IMR-90 (cell line): ENCODE measurements at regions not wholly inside any gene's neighbourhood (a gene's known extent, or its start where the extent isn't known, plus 50 kb on each side); places are given as distances from the start of the nearest gene placed in this dataset.

Source experiments
- ATAC-seq: fragments of 200-7000 bp; cut with Tn5 transposase; 2 replicates; pipeline ENCODE4 v1.9.1; 2020; ENCODE audit warnings: low read depth, mild to moderate bottlenecking, moderate library complexity
- BruUV-seq: library from RNA; stranded (reverse); fragments of 400-500 nt; replicated peaks from 2 replicates; lab custom pipeline; 2021; lab: Mats Ljungman, UMichigan
- CTCF ChIA-PET: fragments of 300-600 bp; formaldehyde crosslinking; extraction: SDS; loops from one replicate; lab custom pipeline; 2021; ENCODE audit warnings: antibody characterized with exemption; lab: Yijun Ruan, JAX
- POLR2A ChIA-PET: fragments of 300-600 bp; sonication (Branson Sonifier 250); formaldehyde crosslinking; loops from one replicate; lab custom pipeline; 2022; ENCODE audit warnings: antibody characterized with exemption; ENCODE audit not compliant: unreplicated experiment; lab: Charles Lee
- DNase-seq: peaks from one replicate; pipeline ENCODE4 v3.0.0; 2013
- H2AFZ ChIP-seq: replicated peaks from 2 replicates; pipeline ENCODE3; 2013; ENCODE audit warnings: low read length, mild to moderate bottlenecking; ENCODE audit not compliant: poor library complexity
- H2AK5ac ChIP-seq: 2 replicates; pipeline ENCODE4 v1.6.1; 2013; ENCODE audit warnings: low read depth, low read length, inconsistent platforms
- H2AK9ac ChIP-seq: replicated peaks from 2 replicates; pipeline ENCODE3; 2013; ENCODE audit warnings: mild to moderate bottlenecking, low read depth, low read length, moderate library complexity; ENCODE audit not compliant: poor library complexity
- H2BK120ac ChIP-seq: 2 replicates; pipeline ENCODE4 v1.6.1; 2013; ENCODE audit warnings: low read depth, low read length, inconsistent platforms
- H2BK15ac ChIP-seq: 3 replicates; pipeline ENCODE4 v1.6.1; 2013; ENCODE audit warnings: low read depth, low read length, inconsistent platforms
- H2BK20ac ChIP-seq: 2 replicates; pipeline ENCODE4 v1.6.1; 2013; ENCODE audit warnings: low read depth, mild to moderate bottlenecking, inconsistent platforms, low read length, moderate library complexity
- H2BK5ac ChIP-seq: 2 replicates; pipeline ENCODE4 v1.6.1; 2013; ENCODE audit warnings: mild to moderate bottlenecking, low read depth, low read length, inconsistent platforms; ENCODE audit not compliant: poor library complexity, severe bottlenecking
- H3K14ac ChIP-seq: replicated peaks from 2 replicates; pipeline ENCODE4 v1.6.1; 2013; ENCODE audit warnings: low read depth, low read length, inconsistent platforms
- H3K18ac ChIP-seq: 2 replicates; pipeline ENCODE4 v1.6.1; 2013; ENCODE audit warnings: low read depth, low read length, control low read depth
- H3K23ac ChIP-seq: 2 replicates; pipeline ENCODE4 v1.6.1; 2013; ENCODE audit warnings: low read depth, low read length, inconsistent platforms
- H3K27ac ChIP-seq: 2 replicates; pipeline ENCODE4 v1.5.1; 2013; ENCODE audit warnings: mild to moderate bottlenecking, control low read depth, low read length; ENCODE audit not compliant: insufficient read depth
- H3K27me3 ChIP-seq: 2 replicates; pipeline ENCODE4 v1.6.1; 2013; ENCODE audit warnings: low read length; ENCODE audit not compliant: control insufficient read depth, insufficient read depth
- H3K36me3 ChIP-seq: 2 replicates; pipeline ENCODE4 v1.6.1; 2013; ENCODE audit warnings: low read length, mixed read lengths; ENCODE audit not compliant: control insufficient read depth, insufficient read depth
- H3K4ac ChIP-seq: 2 replicates; pipeline ENCODE4 v1.6.1; 2013; ENCODE audit warnings: low read depth, low read length, inconsistent platforms
- H3K4me1 ChIP-seq: 2 replicates; pipeline ENCODE4 v1.6.1; 2013; ENCODE audit warnings: low read length, mixed read lengths; ENCODE audit not compliant: control insufficient read depth, insufficient read depth
- H3K4me2 ChIP-seq: 2 replicates; pipeline ENCODE4 v1.6.1; 2013; ENCODE audit warnings: low read depth, mild to moderate bottlenecking, control low read depth, low read length, moderate library complexity
- H3K4me3 ChIP-seq: 2 replicates; pipeline ENCODE4 v1.5.1; 2013; ENCODE audit warnings: low read depth, mild to moderate bottlenecking, control low read depth, low read length, moderate library complexity; ENCODE audit not compliant: insufficient read depth
- H3K56ac ChIP-seq: 2 replicates; pipeline ENCODE4 v1.6.1; 2013; ENCODE audit warnings: low read length, inconsistent platforms; ENCODE audit not compliant: insufficient read depth; ENCODE audit errors: extremely low read depth
- H3K79me1 ChIP-seq, 2 experiments: 2 replicates each; pipeline ENCODE4 v1.6.1; 2013; ENCODE audit warnings: low read length in 2 of 2, inconsistent platforms in 1 of 2, low read depth in 1 of 2
- H3K9ac ChIP-seq: 2 replicates; pipeline ENCODE4 v1.6.1; 2013; ENCODE audit warnings: low read depth, low read length, control low read depth
- H3K9me1 ChIP-seq: 2 replicates; pipeline ENCODE4 v1.6.1; 2013; ENCODE audit warnings: low read length, inconsistent platforms; ENCODE audit not compliant: insufficient read depth
- H3K9me3 ChIP-seq: 2 replicates; pipeline ENCODE4 v1.6.1; 2013; ENCODE audit warnings: low read length; ENCODE audit not compliant: control insufficient read depth, insufficient read depth
- H4K20me1 ChIP-seq: 2 replicates; pipeline ENCODE4 v1.6.1; 2013; ENCODE audit warnings: low read length, inconsistent platforms; ENCODE audit not compliant: insufficient read depth
- H4K5ac ChIP-seq: 2 replicates; pipeline ENCODE4 v1.6.1; 2013; ENCODE audit warnings: mild to moderate bottlenecking, low read depth, low read length, control low read depth
- H4K8ac ChIP-seq, 2 experiments: 2 replicates each; pipeline ENCODE4 v1.6.1; 2013; ENCODE audit warnings: low read depth in 2 of 2, low read length in 2 of 2, control low read depth in 1 of 2, inconsistent platforms in 1 of 2
- H4K91ac ChIP-seq: 2 replicates; pipeline ENCODE4 v1.6.1; 2013; ENCODE audit warnings: low read depth, low read length, inconsistent platforms; ENCODE audit not compliant: insufficient read depth
- BHLHE40 ChIP-seq: fragments of 150-350 bp; IDR thresholded peaks from 2 replicates; pipeline ENCODE4 v1.6.1; 2016; ENCODE audit warnings: mild to moderate bottlenecking, low read depth, low read length
- CEBPB ChIP-seq: IDR thresholded peaks from 2 replicates; pipeline ENCODE4 v1.6.1; 2012; ENCODE audit warnings: low read depth, low read length, improper control_type of control experiment
- CHD1 ChIP-seq: IDR thresholded peaks from 2 replicates; pipeline ENCODE4 v1.6.1; 2012; ENCODE audit warnings: low read depth, low read length, improper control_type of control experiment
- CTCF ChIP-seq: conservative IDR thresholded peaks from 2 replicates; pipeline ENCODE4 v1.5.1; 2012; ENCODE audit warnings: mild to moderate bottlenecking, low read depth, low read length, improper control_type of control experiment
- ELK1 ChIP-seq: fragments of 150-350 bp; IDR thresholded peaks from 2 replicates; pipeline ENCODE4 v1.6.1; 2016; ENCODE audit warnings: low read depth, mild to moderate bottlenecking, low read length, moderate library complexity, borderline replicate concordance
- FOS ChIP-seq: fragments of 150-350 bp; IDR thresholded peaks from 2 replicates; pipeline ENCODE4 v1.6.1; 2016; ENCODE audit warnings: low read depth, low read length
- MAFK ChIP-seq: IDR thresholded peaks from 2 replicates; pipeline ENCODE4 v1.6.1; 2012; ENCODE audit warnings: low read depth, low read length, improper control_type of control experiment
- MAZ ChIP-seq: IDR thresholded peaks from 2 replicates; pipeline ENCODE4 v1.6.1; 2012; ENCODE audit warnings: low read depth, mild to moderate bottlenecking, low read length, improper control_type of control experiment, moderate library complexity, borderline replicate concordance
- MXI1 ChIP-seq: IDR thresholded peaks from 2 replicates; pipeline ENCODE4 v1.6.1; 2012; ENCODE audit warnings: low read depth, mild to moderate bottlenecking, low read length, moderate library complexity, borderline replicate concordance
- NFE2L2 ChIP-seq: fragments of 150-350 bp; IDR thresholded peaks from 2 replicates; pipeline ENCODE4 v1.6.1; 2016; ENCODE audit warnings: low read depth, mild to moderate bottlenecking, low read length
- RAD21 ChIP-seq: IDR thresholded peaks from 2 replicates; pipeline ENCODE4 v1.6.1; 2012; ENCODE audit warnings: low read length, improper control_type of control experiment
- RFX5 ChIP-seq: IDR thresholded peaks from 2 replicates; pipeline ENCODE4 v1.8.0; 2012; ENCODE audit warnings: low read depth, mild to moderate bottlenecking, low read length, moderate library complexity
- SMC3 ChIP-seq: fragments of 150-350 bp; IDR thresholded peaks from 2 replicates; pipeline ENCODE4 v1.6.1; 2016; ENCODE audit warnings: low read depth, mild to moderate bottlenecking, antibody characterized with exemption, low read length, moderate library complexity
- USF2 ChIP-seq: fragments of 150-350 bp; IDR thresholded peaks from 2 replicates; pipeline ENCODE4 v1.6.1; 2017; ENCODE audit warnings: mild to moderate bottlenecking, antibody characterized with exemption, low read length, low read depth
- dilution Hi-C: fragments of 300-500 bp; cut with HindIII; formaldehyde crosslinking; loops from one replicate; pipeline ENCODE4 v1.14.3; 2018; ENCODE audit warnings: low sequenced_read_pairs; ENCODE audit not compliant: unreplicated experiment
- in situ Hi-C: fragments of 300-500 bp; cut with MboI; formaldehyde crosslinking; loops from 3 replicates; pipeline ENCODE4 v1.14.3; 2019; ENCODE audit warnings: low sequenced_read_pairs, inconsistent platforms, mixed read lengths
- intact Hi-C: fragments of 100-400 bp; cut with micrococcal nuclease; formaldehyde crosslinking; loops from 2 replicates; pipeline ENCODE4 v1.10.0; 2022

- no TSS peak for BruUV-seq
- no peak for DNase-seq
- no peak overlapping the region for H4K91ac ChIP-seq
- H2BK15ac ChIP-seq, result no peak overlapping the region
- H2BK20ac ChIP-seq, result no peak overlapping the region
- in situ Hi-C loops, result no loop called here
- no peak overlapping the region for H4K5ac ChIP-seq
- dilution Hi-C loops, result no loop called here
- CTCF ChIA-PET, result no interaction called here
- H3K36me3 ChIP-seq, result no peaks in the 10 kb centered on the region
- H2AFZ ChIP-seq, result no peak overlapping the region
- POLR2A ChIA-PET, result no interaction called here
- H3K14ac ChIP-seq, result no peak overlapping the region
- ATAC-seq, result no peak
- intact Hi-C loops, result no loop called here
- no peak for TF ChIP-seq RAD21
- TF ChIP-seq MAZ, result no peak
- no peak for TF ChIP-seq CTCF
- TF ChIP-seq SMC3, result no peak
- no peak for TF ChIP-seq CEBPB
- TF ChIP-seq ELK1, result no peak
- no peak for TF ChIP-seq CHD1
- no peak for TF ChIP-seq NFE2L2
- no peak for TF ChIP-seq MXI1
- TF ChIP-seq USF2, result no peak
- no peak for TF ChIP-seq RFX5
- TF ChIP-seq BHLHE40, result no peak
- TF ChIP-seq MAFK, result no peak
- no peak for TF ChIP-seq FOS
- H3K27ac ChIP-seq, result no peak overlapping the region
- no peaks in the 10 kb centered on the region for H3K9me1 ChIP-seq
- no peak overlapping the region for H2AK5ac ChIP-seq
- no peaks in the 10 kb centered on the region for H3K9me3 ChIP-seq
- H3K9ac ChIP-seq, result no peak overlapping the region
- H2BK120ac ChIP-seq, result no peak overlapping the region
- no peaks in the 10 kb centered on the region for H3K4me1 ChIP-seq
- H3K4me2 ChIP-seq, result no peak overlapping the region
- H3K23ac ChIP-seq, result no peak overlapping the region
- H4K20me1 ChIP-seq, result no peaks in the 10 kb centered on the region
- H3K4me3 ChIP-seq, result no peak overlapping the region
- H2BK5ac ChIP-seq, result no peak overlapping the region
- H3K18ac ChIP-seq, result no peak overlapping the region
- no peaks in the 10 kb centered on the region for H3K27me3 ChIP-seq
- no peak overlapping the region for H3K4ac ChIP-seq
- H4K8ac ChIP-seq, result no peak overlapping the region
- H2AK9ac ChIP-seq, result no peak overlapping the region
- H3K56ac ChIP-seq, result no peak overlapping the region
- H3K79me1 ChIP-seq, result no peaks in the 10 kb centered on the region
Measured at GRCh38 chrX:149365552-149365951, 139.6 kb downstream of the IDS start.
